A673 (cell line): ENCODE measurements at regions not wholly inside any gene's neighbourhood (a gene's known extent, or its start where the extent isn't known, plus 50 kb on each side); places are given as distances from the start of the nearest gene placed in this dataset.

Experiments used
- BruUV-seq: library from RNA; stranded (reverse); fragments of 400-500 nt; replicated peaks from 2 replicates; lab custom pipeline; 2021; lab: Mats Ljungman, UMichigan
- CTCF ChIA-PET: fragments of 300-600 bp; sonication (Branson Sonifier 250); formaldehyde crosslinking; loops from one replicate; lab custom pipeline; 2022; ENCODE audit warnings: antibody characterized with exemption; lab: Charles Lee
- POLR2A ChIA-PET: fragments of 300-600 bp; sonication (Branson Sonifier 250); formaldehyde crosslinking; loops from one replicate; lab custom pipeline; 2022; ENCODE audit warnings: antibody characterized with exemption; ENCODE audit not compliant: low non-redundant PET; lab: Charles Lee
- DNase-seq: peaks from one replicate; pipeline ENCODE4 v3.0.0-alpha.2; 2015; ENCODE audit warnings: low spot score
- H3K27ac ChIP-seq: fragments of 200-600 bp; sonication (generic); 2 replicates; pipeline ENCODE4 v1.5.1; 2016; ENCODE audit warnings: mixed run types, low read depth, mild to moderate bottlenecking, mixed read lengths, antibody characterized with exemption, low read length; ENCODE audit not compliant: poor library complexity, severe bottlenecking
- H3K27me3 ChIP-seq: fragments of 200-600 bp; sonication (generic); replicated peaks from 2 replicates; pipeline ENCODE4 v1.6.1; 2017; ENCODE audit warnings: mixed run types, low read depth, mild to moderate bottlenecking, mixed read lengths, antibody characterized with exemption, low read length; ENCODE audit not compliant: insufficient read depth, poor library complexity
- H3K36me3 ChIP-seq: fragments of 200-600 bp; sonication (generic); 2 replicates; pipeline ENCODE4 v1.6.1; 2016; ENCODE audit warnings: mixed run types, mild to moderate bottlenecking, mixed read lengths, antibody characterized with exemption, low read length; ENCODE audit not compliant: insufficient read depth, poor library complexity, severe bottlenecking
- H3K4me1 ChIP-seq: fragments of 200-600 bp; sonication (generic); 2 replicates; pipeline ENCODE4 v1.6.1; 2017; ENCODE audit warnings: mixed run types, mild to moderate bottlenecking, mixed read lengths, antibody characterized with exemption, low read length; ENCODE audit not compliant: insufficient read depth, poor library complexity, severe bottlenecking
- H3K4me3 ChIP-seq: fragments of 200-600 bp; sonication (generic); 2 replicates; pipeline ENCODE4 v1.5.1; 2016; ENCODE audit warnings: low read depth, mixed run types, mild to moderate bottlenecking, mixed read lengths, low read length; ENCODE audit not compliant: poor library complexity, severe bottlenecking
- H3K9me3 ChIP-seq: fragments of 200-600 bp; sonication (generic); 2 replicates; pipeline ENCODE4 v1.6.1; 2016; ENCODE audit warnings: mixed run types, low read depth, mild to moderate bottlenecking, mixed read lengths, antibody characterized with exemption, low read length; ENCODE audit not compliant: poor library complexity, severe bottlenecking
- CTCF ChIP-seq: fragments of 300-800, 200-600 bp; sonication (generic); conservative IDR thresholded peaks from 2 replicates; pipeline ENCODE4 v1.5.1; 2017; ENCODE audit warnings: low read depth, mild to moderate bottlenecking, antibody characterized with exemption, low read length, moderate library complexity, mixed read lengths
- EZH2 ChIP-seq: fragments of 200-600 bp; sonication (generic); IDR thresholded peaks from 2 replicates; pipeline ENCODE4 v1.6.1; 2017; ENCODE audit warnings: borderline replicate concordance, low read depth, mild to moderate bottlenecking, mixed read lengths, antibody characterized with exemption, low read length; ENCODE audit not compliant: poor library complexity, severe bottlenecking
- intact Hi-C: fragments of 100-400 bp; cut with micrococcal nuclease; formaldehyde crosslinking; loops from one replicate; pipeline ENCODE4 v1.10.0; 2022; ENCODE audit not compliant: unreplicated experiment

GRCh38 chr10:108254089-108254488 lies 1089.6 kb upstream of the SORCS1 start:
- BruUV-seq, result no TSS peak
- no peak overlapping the region for H3K4me3 ChIP-seq
- peaks cover under 1% of the 10 kb centered on the region for H3K9me3 ChIP-seq
- H3K36me3 ChIP-seq, result no peaks in the 10 kb centered on the region
- ChIA-PET CTCF (no interaction called here), POLR2A (no interaction called here)
- DNase-seq, result no peak
- no peak for TF ChIP-seq EZH2
- no peak for TF ChIP-seq CTCF
- H3K27me3 ChIP-seq, result no peaks in the 10 kb centered on the region
- intact Hi-C loops, result no loop called here
- no peak overlapping the region for H3K27ac ChIP-seq
- no peaks in the 10 kb centered on the region for H3K4me1 ChIP-seq

- POLR2A ChIA-PET, result no interaction called here
- Histone ChIP-seq H3K4me1 (no peaks in the 10 kb centered on the region), H3K36me3 (no peaks in the 10 kb centered on the region), H3K27ac (no peak overlapping the region), H3K4me3 (no peak overlapping the region), H3K27me3 (no peaks in the 10 kb centered on the region), H3K9me3 (peaks cover 5% of the 10 kb centered on the region)
- DNase-seq, result no peak
- no TSS peak for BruUV-seq
- CTCF ChIA-PET, result no interaction called here
- TF ChIP-seq CTCF (no peak), EZH2 (no peak)
- intact Hi-C loops, result no loop called here
Measured at GRCh38 chr10:108252771-108253170, 1088.3 kb upstream of the SORCS1 start.

GRCh38 chr10:108250936-108251620 lies 1086.6 kb upstream of the SORCS1 start:
- H3K27ac ChIP-seq, result no peak overlapping the region
- no peaks in the 10 kb centered on the region for H3K36me3 ChIP-seq
- no peaks in the 10 kb centered on the region for H3K4me1 ChIP-seq
- BruUV-seq, result no TSS peak
- peaks cover 5% of the 10 kb centered on the region for H3K9me3 ChIP-seq
- POLR2A ChIA-PET, result no interaction called here
- no peak for TF ChIP-seq EZH2
- no peak for TF ChIP-seq CTCF
- no peak overlapping the region for H3K4me3 ChIP-seq
- intact Hi-C loops, result no loop called here
- DNase-seq, result no peak
- CTCF ChIA-PET, result no interaction called here
- no peaks in the 10 kb centered on the region for H3K27me3 ChIP-seq
